ENCODE measurements at regions not wholly inside any gene's neighbourhood (a gene's known extent, or its start where the extent isn't known, plus 50 kb on each side); places are given as distances from the start of the nearest gene placed in this dataset.
A peak's percentile ranks its signal among the peaks of the same experiment; 100 is the strongest.

DNA sequence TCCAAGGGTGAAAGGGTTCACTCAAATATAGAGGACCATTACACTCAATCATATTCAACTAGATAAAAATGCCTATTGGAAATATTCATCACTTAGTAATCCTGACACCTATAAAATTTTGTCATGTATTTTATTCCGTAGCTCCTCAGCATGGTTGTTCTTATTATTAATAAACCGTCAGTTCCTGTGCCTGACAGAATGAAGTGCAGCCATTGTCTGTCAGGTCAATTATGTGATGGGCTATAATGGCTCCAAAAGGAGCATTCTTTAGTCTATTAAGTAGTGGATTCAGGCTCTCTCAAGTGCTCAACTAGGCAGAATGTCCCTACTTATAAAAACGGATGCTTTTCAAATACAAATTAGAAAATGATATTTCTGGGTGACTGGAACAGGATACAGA, 916.1 kb upstream of the ANO3 start:
- no peak for DNase-seq (ENCODE audit: low spot score in 2 of 2, unreplicated experiment in 2 of 2)
- no peak overlapping the region for H3K27ac Mint-ChIP-seq
- H3K4me3 Mint-ChIP-seq = no peak overlapping the region
- H3K36me3 Mint-ChIP-seq = no peaks in the 10 kb centered on the region
- peaks cover 11% of the 10 kb centered on the region for H3K9me3 Mint-ChIP-seq
- no peaks in the 10 kb centered on the region for H3K27me3 Mint-ChIP-seq (ENCODE audit: low read depth)
- no peaks in the 10 kb centered on the region for H3K4me1 Mint-ChIP-seq
- TF ChIP-seq, protein P1, sequence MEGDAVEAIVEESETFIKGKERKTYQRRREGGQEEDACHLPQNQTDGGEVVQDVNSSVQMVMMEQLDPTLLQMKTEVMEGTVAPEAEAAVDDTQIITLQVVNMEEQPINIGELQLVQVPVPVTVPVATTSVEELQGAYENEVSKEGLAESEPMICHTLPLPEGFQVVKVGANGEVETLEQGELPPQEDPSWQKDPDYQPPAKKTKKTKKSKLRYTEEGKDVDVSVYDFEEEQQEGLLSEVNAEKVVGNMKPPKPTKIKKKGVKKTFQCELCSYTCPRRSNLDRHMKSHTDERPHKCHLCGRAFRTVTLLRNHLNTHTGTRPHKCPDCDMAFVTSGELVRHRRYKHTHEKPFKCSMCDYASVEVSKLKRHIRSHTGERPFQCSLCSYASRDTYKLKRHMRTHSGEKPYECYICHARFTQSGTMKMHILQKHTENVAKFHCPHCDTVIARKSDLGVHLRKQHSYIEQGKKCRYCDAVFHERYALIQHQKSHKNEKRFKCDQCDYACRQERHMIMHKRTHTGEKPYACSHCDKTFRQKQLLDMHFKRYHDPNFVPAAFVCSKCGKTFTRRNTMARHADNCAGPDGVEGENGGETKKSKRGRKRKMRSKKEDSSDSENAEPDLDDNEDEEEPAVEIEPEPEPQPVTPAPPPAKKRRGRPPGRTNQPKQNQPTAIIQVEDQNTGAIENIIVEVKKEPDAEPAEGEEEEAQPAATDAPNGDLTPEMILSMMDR (IDR thresholded peaks at IDR 0.05; ENCODE audit: unreplicated experiment) = no peak

DNA sequence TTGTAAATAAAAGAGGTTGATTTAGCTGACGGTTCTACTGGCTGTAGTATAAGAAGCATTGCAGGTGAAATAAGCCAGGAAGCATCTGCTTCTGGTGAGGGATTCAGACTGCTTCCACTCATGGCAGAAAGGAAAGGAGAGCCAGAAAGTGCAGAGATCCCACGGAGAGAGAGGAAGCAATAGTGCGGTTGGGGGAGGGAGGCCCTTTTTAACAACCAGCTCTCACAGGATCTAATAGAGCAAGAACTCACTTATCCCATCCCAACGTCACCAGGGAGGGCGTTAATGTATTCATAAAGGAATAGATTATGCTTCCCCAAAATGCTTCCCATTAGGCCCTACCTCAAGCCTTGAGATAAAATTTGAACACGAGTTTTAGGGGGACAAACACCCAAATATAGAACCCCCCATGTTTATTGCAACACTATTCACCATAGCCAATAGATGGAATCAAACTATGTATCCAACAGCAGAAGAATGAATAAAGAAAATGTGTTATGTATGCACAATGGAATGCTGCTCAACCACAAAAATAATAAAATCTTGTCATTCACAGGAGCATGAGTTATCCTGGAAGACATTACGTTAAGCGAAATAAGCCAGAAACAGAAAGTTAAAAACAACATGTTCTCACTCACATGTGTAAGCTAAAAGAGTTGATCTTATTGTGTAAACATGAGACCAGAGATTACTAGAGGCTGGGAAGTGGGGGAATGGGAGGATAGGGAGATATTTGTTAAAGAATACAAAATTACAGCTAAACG, 908.3 kb upstream of the ANO3 start:
- H3K4me1 Mint-ChIP-seq = peaks cover 7% of the 10 kb centered on the region
- H3K9me3 Mint-ChIP-seq = peaks cover 4% of the 10 kb centered on the region
- H3K27me3 Mint-ChIP-seq (ENCODE audit: low read depth) = no peaks in the 10 kb centered on the region
- TF ChIP-seq, protein P1 (IDR thresholded peaks at IDR 0.05; ENCODE audit: unreplicated experiment) = no peak
- H3K27ac Mint-ChIP-seq = peak overlapping the region; percentile 65
- no peaks in the 10 kb centered on the region for H3K36me3 Mint-ChIP-seq
- no peak overlapping the region for H3K4me3 Mint-ChIP-seq
- no peak for DNase-seq (ENCODE audit: low spot score in 2 of 2, unreplicated experiment in 2 of 2)

DNA sequence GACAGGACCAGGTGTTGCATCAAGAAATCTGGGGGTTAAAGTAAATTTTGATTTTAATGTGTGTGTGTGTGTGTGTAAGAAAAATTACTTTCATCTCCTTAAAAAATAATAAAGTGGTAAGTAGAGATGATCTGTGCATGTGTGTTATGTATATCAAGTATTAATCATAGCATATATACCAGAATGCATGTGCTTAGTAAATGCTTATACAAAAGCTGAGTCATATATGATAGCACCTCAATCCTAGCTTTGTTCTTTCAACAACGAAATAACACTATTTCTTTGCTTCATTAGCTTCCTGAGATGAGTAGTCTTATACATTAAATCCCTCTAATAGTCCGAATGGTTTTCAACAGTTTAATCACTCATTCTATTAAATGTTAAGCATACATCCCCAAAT, 899.6 kb upstream of the ANO3 start:
- H3K9me3 Mint-ChIP-seq = peaks cover 6% of the 10 kb centered on the region
- H3K4me3 Mint-ChIP-seq = no peak overlapping the region
- H3K4me1 Mint-ChIP-seq = no peaks in the 10 kb centered on the region
- TF ChIP-seq, protein P1 (IDR thresholded peaks at IDR 0.05; ENCODE audit: unreplicated experiment) = no peak
- no peak for DNase-seq (ENCODE audit: low spot score in 2 of 2, unreplicated experiment in 2 of 2)
- no peak overlapping the region for H3K27ac Mint-ChIP-seq
- H3K36me3 Mint-ChIP-seq = no peaks in the 10 kb centered on the region
- H3K27me3 Mint-ChIP-seq (ENCODE audit: low read depth) = no peaks in the 10 kb centered on the region

DNA sequence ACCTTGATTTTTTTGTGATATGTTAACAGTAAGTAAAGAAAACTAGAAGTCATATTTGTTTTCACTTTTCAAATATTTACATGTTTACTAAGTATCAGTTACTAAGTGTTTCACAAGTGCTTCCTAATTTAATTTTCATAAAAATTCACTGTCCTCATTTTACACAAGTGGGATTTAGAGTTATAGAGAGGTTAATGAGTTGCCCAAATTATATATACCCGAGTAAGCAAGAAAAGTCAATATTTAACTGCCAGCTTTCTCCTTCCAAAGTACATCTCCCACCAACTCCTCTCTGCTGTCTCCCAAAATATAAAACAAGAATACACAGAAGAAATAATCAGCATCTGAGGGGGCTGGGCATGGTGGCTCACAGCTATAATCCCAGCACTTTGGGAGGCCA, 896.7 kb upstream of the ANO3 start:
- Mint-ChIP-seq H3K27me3 (ENCODE audit: low read depth) (no peaks in the 10 kb centered on the region), H3K27ac (no peak overlapping the region), H3K36me3 (no peaks in the 10 kb centered on the region), H3K4me3 (no peak overlapping the region), H3K4me1 (no peaks in the 10 kb centered on the region), H3K9me3 (peaks cover 6% of the 10 kb centered on the region)
- TF ChIP-seq, protein P1 (IDR thresholded peaks at IDR 0.05; ENCODE audit: unreplicated experiment) = no peak
- DNase-seq (ENCODE audit: low spot score in 2 of 2, unreplicated experiment in 2 of 2) = no peak

DNA sequence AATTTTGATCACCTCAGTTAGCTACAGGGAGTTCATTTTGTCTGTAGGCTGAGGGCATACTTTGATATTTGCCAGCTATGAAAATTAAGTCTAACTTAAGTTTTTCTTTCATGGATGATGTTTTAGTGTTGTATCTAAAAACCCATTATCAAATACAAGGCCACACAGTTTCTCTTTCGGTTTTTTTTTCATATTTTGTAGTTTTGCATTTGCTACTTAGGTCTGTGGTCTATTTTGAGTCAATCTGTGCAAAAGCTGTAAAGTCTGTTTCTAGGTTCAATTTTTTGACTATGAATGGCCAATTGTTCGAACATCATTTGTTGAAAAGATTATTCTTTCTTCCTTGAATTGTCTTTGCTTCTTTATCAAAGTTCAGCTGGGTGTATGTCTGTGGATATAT, 895.6 kb upstream of the ANO3 start:
- H3K9me3 Mint-ChIP-seq = peaks cover 6% of the 10 kb centered on the region
- no peak overlapping the region for H3K4me3 Mint-ChIP-seq
- no peaks in the 10 kb centered on the region for H3K27me3 Mint-ChIP-seq (ENCODE audit: low read depth)
- H3K36me3 Mint-ChIP-seq = no peaks in the 10 kb centered on the region
- H3K4me1 Mint-ChIP-seq = peaks cover under 1% of the 10 kb centered on the region
- H3K27ac Mint-ChIP-seq = no peak overlapping the region
- DNase-seq (ENCODE audit: low spot score in 2 of 2, unreplicated experiment in 2 of 2) = no peak
- TF ChIP-seq, protein P1 (IDR thresholded peaks at IDR 0.05; ENCODE audit: unreplicated experiment) = no peak
